Gastrocnemius medialis (tissue), 4 donors: ENCODE measurements at regions not wholly inside any gene's neighbourhood (a gene's known extent, or its start where the extent isn't known, plus 50 kb on each side); places are given as distances from the start of the nearest gene placed in this dataset.

ENCODE experiments used
- POLR2A ChIP-seq, 2 donors: fragments of 450-650 bp; IDR thresholded peaks; one replicate each; pipeline ENCODE4 v1.6.1; 2017; ENCODE audit warnings: antibody characterized with exemption in 2 of 2, mild to moderate bottlenecking in 2 of 2, moderate library complexity in 2 of 2
- TF ChIP-seq, protein P1 (sequence below), 5 experiments: fragments of 450-650 bp in 3 of 5; fragments of 200-600 bp in 2 of 5; sonication (generic) in 2 of 5; IDR thresholded peaks in 4 of 5; conservative IDR thresholded peaks in 1 of 5; 1 replicate in 4 of 5; 2 replicates in 1 of 5; pipeline ENCODE4 v1.5.1; 2016 to 2019; ENCODE audit warnings: antibody characterized with exemption in 5 of 5, mild to moderate bottlenecking in 3 of 5, moderate library complexity in 3 of 5

DNA sequence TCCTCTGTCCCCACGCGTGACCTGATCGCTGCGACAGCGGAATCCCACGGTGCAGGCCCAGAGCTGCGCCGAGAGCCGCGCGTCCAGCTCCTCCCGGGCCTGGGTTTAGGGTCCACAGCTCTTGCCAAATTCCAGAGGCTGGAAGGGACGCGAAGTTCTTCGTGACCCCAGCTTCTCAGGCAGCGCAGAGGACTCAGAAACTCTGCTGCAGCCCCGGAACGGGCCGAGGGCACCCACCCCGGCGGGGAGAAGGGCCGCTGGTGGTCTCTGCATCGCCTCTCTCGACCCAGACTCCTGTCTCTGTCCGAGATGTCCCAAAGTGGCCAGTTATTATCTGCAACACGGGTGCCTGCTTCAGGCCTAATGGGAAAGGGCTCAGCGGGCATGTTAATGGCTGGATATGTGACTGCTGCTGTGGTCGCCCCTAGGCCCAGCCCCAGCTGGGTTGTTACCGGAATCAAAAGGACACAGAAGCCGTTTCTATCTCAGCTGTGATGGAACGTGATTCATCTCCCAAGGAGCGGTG is 236.4 kb downstream of the VRK1 start:
- TF ChIP-seq, protein P1, sequence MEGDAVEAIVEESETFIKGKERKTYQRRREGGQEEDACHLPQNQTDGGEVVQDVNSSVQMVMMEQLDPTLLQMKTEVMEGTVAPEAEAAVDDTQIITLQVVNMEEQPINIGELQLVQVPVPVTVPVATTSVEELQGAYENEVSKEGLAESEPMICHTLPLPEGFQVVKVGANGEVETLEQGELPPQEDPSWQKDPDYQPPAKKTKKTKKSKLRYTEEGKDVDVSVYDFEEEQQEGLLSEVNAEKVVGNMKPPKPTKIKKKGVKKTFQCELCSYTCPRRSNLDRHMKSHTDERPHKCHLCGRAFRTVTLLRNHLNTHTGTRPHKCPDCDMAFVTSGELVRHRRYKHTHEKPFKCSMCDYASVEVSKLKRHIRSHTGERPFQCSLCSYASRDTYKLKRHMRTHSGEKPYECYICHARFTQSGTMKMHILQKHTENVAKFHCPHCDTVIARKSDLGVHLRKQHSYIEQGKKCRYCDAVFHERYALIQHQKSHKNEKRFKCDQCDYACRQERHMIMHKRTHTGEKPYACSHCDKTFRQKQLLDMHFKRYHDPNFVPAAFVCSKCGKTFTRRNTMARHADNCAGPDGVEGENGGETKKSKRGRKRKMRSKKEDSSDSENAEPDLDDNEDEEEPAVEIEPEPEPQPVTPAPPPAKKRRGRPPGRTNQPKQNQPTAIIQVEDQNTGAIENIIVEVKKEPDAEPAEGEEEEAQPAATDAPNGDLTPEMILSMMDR (IDR thresholded peaks at IDR 0.05 in 4 of 5, conservative IDR thresholded peaks at IDR 0.05 in 1 of 5) = no peak
- no peak for TF ChIP-seq POLR2A (IDR thresholded peaks at IDR 0.05)
